HL-60 (cell line): ENCODE measurements at regions not wholly inside any gene's neighbourhood (a gene's known extent, or its start where the extent isn't known, plus 50 kb on each side); places are given as distances from the start of the nearest gene placed in this dataset.

ENCODE experiments used
- GABPA ChIP-seq: IDR thresholded peaks from 2 replicates; pipeline ENCODE4 v1.6.1; 2012; ENCODE audit warnings: low read depth
- SPI1 ChIP-seq: IDR thresholded peaks from 2 replicates; pipeline ENCODE4 v1.6.1; 2012; ENCODE audit warnings: low read depth, mild to moderate bottlenecking, borderline replicate concordance
- TF ChIP-seq, protein P1 (sequence below): IDR thresholded peaks from one replicate; pipeline ENCODE4 v1.5.1; 2011; ENCODE audit warnings: low read length, control low read depth, inconsistent platforms; ENCODE audit not compliant: insufficient read depth

GRCh38 chr5:15286650-15287049 lies 213.3 kb upstream of the FBXL7 start:
- TF ChIP-seq, protein P1, sequence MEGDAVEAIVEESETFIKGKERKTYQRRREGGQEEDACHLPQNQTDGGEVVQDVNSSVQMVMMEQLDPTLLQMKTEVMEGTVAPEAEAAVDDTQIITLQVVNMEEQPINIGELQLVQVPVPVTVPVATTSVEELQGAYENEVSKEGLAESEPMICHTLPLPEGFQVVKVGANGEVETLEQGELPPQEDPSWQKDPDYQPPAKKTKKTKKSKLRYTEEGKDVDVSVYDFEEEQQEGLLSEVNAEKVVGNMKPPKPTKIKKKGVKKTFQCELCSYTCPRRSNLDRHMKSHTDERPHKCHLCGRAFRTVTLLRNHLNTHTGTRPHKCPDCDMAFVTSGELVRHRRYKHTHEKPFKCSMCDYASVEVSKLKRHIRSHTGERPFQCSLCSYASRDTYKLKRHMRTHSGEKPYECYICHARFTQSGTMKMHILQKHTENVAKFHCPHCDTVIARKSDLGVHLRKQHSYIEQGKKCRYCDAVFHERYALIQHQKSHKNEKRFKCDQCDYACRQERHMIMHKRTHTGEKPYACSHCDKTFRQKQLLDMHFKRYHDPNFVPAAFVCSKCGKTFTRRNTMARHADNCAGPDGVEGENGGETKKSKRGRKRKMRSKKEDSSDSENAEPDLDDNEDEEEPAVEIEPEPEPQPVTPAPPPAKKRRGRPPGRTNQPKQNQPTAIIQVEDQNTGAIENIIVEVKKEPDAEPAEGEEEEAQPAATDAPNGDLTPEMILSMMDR = no peak
- TF ChIP-seq SPI1 (no peak), GABPA (no peak)
